Thoracic aorta (tissue), 2 donors: ENCODE measurements at regions not wholly inside any gene's neighbourhood (a gene's known extent, or its start where the extent isn't known, plus 50 kb on each side); places are given as distances from the start of the nearest gene placed in this dataset.

Source experiments
- ATAC-seq: fragments of 150-250 bp; one replicate; pipeline ENCODE4 v1.8.0; 2017; ENCODE audit warnings: low read depth; ENCODE audit not compliant: insufficient number of reproducible peaks, low FRiP score
- DNase-seq: peaks from one replicate; pipeline ENCODE4 v3.0.0-alpha.2; 2020; ENCODE audit warnings: low spot score
- H3K27ac ChIP-seq, 2 donors: fragments of 200-600 bp; sonication (generic); 1 replicate in 1 of 2; 2 replicates in 1 of 2; pipeline ENCODE4 v1.5.1; 2016; ENCODE audit warnings: mild to moderate bottlenecking in 2 of 2, moderate library complexity in 2 of 2
- H3K27me3 ChIP-seq: fragments of 200-600 bp; sonication (generic); replicated peaks from 2 replicates; pipeline ENCODE4 v1.6.0; 2016; ENCODE audit warnings: mild to moderate bottlenecking; ENCODE audit not compliant: insufficient read depth
- H3K36me3 ChIP-seq: fragments of 200-600 bp; sonication (generic); one replicate; pipeline ENCODE4 v1.5.1; 2016
- H3K4me1 ChIP-seq, 2 donors: fragments of 200-600 bp; sonication (generic); 1 replicate in 1 of 2; 2 replicates in 1 of 2; pipeline versions ENCODE4 v1.5.1 to v1.6.0; 2016; ENCODE audit warnings: low read depth in 2 of 2, mild to moderate bottlenecking in 1 of 2; ENCODE audit not compliant: control insufficient read depth in 1 of 2
- H3K4me3 ChIP-seq: fragments of 200-600 bp; sonication (generic); 2 replicates; pipeline ENCODE4 v1.5.1; 2016; ENCODE audit warnings: mild to moderate bottlenecking
- H3K9me3 ChIP-seq: fragments of 200-600 bp; sonication (generic); 2 replicates; pipeline ENCODE4 v1.5.1; 2016
- TF ChIP-seq, protein P1 (sequence below): fragments of 200-600 bp; sonication (generic); IDR thresholded peaks from one replicate; pipeline ENCODE4 v1.5.1; 2019; ENCODE audit warnings: antibody characterized with exemption

DNA sequence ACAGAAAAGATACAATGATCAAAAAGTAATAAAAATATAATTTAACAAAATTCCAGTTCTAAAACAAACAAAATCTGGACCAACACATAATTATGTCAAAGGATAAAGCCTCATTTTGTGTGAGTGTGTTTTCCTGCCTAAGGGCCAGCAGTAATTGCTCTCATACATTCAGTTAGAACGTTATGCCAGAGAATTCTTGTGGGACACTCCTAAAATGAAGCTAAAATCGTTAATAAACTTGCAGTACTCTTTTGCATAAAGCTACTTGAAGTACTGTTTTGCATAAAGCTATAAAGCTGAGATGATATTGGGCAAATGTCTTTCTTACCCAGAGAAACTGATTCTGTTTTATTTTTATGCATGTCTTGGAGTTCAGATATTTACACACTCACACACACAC, 1072.3 kb downstream of the MAT2B start:
- no peak for ATAC-seq
- H3K27me3 ChIP-seq = no peaks in the 10 kb centered on the region
- TF ChIP-seq, protein P1, sequence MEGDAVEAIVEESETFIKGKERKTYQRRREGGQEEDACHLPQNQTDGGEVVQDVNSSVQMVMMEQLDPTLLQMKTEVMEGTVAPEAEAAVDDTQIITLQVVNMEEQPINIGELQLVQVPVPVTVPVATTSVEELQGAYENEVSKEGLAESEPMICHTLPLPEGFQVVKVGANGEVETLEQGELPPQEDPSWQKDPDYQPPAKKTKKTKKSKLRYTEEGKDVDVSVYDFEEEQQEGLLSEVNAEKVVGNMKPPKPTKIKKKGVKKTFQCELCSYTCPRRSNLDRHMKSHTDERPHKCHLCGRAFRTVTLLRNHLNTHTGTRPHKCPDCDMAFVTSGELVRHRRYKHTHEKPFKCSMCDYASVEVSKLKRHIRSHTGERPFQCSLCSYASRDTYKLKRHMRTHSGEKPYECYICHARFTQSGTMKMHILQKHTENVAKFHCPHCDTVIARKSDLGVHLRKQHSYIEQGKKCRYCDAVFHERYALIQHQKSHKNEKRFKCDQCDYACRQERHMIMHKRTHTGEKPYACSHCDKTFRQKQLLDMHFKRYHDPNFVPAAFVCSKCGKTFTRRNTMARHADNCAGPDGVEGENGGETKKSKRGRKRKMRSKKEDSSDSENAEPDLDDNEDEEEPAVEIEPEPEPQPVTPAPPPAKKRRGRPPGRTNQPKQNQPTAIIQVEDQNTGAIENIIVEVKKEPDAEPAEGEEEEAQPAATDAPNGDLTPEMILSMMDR = no peak
- no peaks in the 10 kb centered on the region for H3K9me3 ChIP-seq
- no peak overlapping the region for H3K27ac ChIP-seq
- no peaks in the 10 kb centered on the region for H3K4me1 ChIP-seq
- H3K36me3 ChIP-seq = no peaks in the 10 kb centered on the region
- H3K4me3 ChIP-seq = no peak overlapping the region
- DNase-seq = no peak

DNA sequence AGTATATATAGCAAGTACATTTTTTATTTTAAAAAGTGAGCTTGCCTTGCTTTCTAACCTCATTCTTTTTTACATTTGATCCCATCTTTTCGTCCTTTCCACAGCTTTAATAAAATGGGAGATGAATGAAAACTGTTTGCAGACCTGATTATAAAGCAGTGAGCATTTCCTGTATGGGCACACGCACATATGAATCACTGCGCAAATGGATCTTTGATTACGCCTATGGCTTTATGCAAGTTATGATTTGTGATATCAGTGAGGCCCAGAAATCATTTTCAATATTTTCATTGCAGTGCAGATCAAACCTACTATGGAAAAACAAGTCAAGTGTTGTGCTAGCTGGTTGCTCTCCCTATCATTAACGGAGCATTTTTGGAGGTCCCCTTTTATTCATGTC, 1073.0 kb downstream of the MAT2B start:
- DNase-seq (no peak), ATAC-seq (no peak)
- TF ChIP-seq, protein P1 = no peak
- no peaks in the 10 kb centered on the region for H3K27me3 ChIP-seq
- H3K36me3 ChIP-seq = no peaks in the 10 kb centered on the region
- no peak overlapping the region for H3K4me3 ChIP-seq
- H3K4me1 ChIP-seq = no peaks in the 10 kb centered on the region
- H3K27ac ChIP-seq = no peak overlapping the region
- H3K9me3 ChIP-seq = no peaks in the 10 kb centered on the region

GRCh38 chr5:164578911-164579310, 1073.5 kb downstream of the MAT2B start:
- DNase-seq = no peak
- H3K4me3 ChIP-seq = no peak overlapping the region
- no peaks in the 10 kb centered on the region for H3K4me1 ChIP-seq
- no peak for ATAC-seq
- no peaks in the 10 kb centered on the region for H3K9me3 ChIP-seq
- TF ChIP-seq, protein P1 = no peak
- no peak overlapping the region for H3K27ac ChIP-seq
- no peaks in the 10 kb centered on the region for H3K27me3 ChIP-seq
- no peaks in the 10 kb centered on the region for H3K36me3 ChIP-seq

- TF ChIP-seq, protein P1 = no peak
- no peak for DNase-seq
- H3K27me3 ChIP-seq = no peaks in the 10 kb centered on the region
- no peak for ATAC-seq
- H3K4me3 ChIP-seq = no peak overlapping the region
- H3K27ac ChIP-seq = no peak overlapping the region
- H3K4me1 ChIP-seq = no peaks in the 10 kb centered on the region
- H3K9me3 ChIP-seq = no peaks in the 10 kb centered on the region
- H3K36me3 ChIP-seq = no peaks in the 10 kb centered on the region
Observed at GRCh38 chr5:164580155-164580554, 1074.7 kb downstream of the MAT2B start.

DNA sequence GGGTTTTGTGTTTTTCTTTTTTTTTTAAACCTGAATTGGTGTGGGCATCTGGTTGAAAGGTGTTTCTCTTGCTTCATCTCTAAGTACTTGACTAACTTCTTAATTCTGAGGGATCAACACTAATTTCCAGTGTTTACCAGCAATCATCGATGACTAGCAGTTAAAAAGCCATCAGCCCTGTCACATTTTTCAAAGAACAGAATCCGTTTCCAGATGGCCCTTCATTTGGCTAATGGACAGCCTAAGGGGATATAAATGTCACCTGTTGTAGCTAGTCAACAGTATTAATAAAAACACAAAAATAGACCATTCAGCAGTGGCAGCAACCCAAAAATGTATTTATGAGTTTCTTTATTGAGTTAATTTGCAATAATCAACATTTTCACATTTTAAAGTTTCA, 1076.5 kb downstream of the MAT2B start:
- no peak for DNase-seq
- Histone ChIP-seq H3K9me3 (no peaks in the 10 kb centered on the region), H3K27me3 (no peaks in the 10 kb centered on the region), H3K36me3 (no peaks in the 10 kb centered on the region), H3K4me1 (no peaks in the 10 kb centered on the region), H3K27ac (no peak overlapping the region), H3K4me3 (no peak overlapping the region)
- TF ChIP-seq, protein P1 = no peak
- ATAC-seq = no peak
